Neural progenitor cell (in vitro differentiated cells): ENCODE measurements at regions not wholly inside any gene's neighbourhood (a gene's known extent, or its start where the extent isn't known, plus 50 kb on each side); places are given as distances from the start of the nearest gene placed in this dataset.

ENCODE experiments used
- DNase-seq: peaks from one replicate; pipeline ENCODE4 v3.0.0-alpha.2; 2016; ENCODE audit warnings: low spot score
- H2AFZ ChIP-seq: fragments of 200-600 bp; sonication (generic); replicated peaks from 2 replicates; pipeline ENCODE4 v1.6.1; 2016; ENCODE audit warnings: antibody characterized with exemption
- H3F3A ChIP-seq: fragments of 200-600 bp; sonication (generic); 2 replicates; pipeline ENCODE4 v1.6.1; 2016; ENCODE audit warnings: antibody characterized with exemption, low read depth
- H3K27ac ChIP-seq: fragments of 200-600 bp; sonication (generic); 2 replicates; pipeline ENCODE4 v1.5.1; 2016; ENCODE audit warnings: mild to moderate bottlenecking
- H3K27me3 ChIP-seq: fragments of 200-600 bp; sonication (generic); 2 replicates; pipeline ENCODE4 v1.6.1; 2016; ENCODE audit warnings: mild to moderate bottlenecking, moderate library complexity
- H3K36me3 ChIP-seq: fragments of 200-600 bp; sonication (generic); 2 replicates; pipeline ENCODE4 v1.5.1; 2016
- H3K4me1 ChIP-seq: fragments of 200-600 bp; sonication (generic); 2 replicates; pipeline ENCODE4 v1.6.1; 2016; ENCODE audit warnings: mixed run types
- H3K4me2 ChIP-seq: fragments of 200-600 bp; sonication (generic); 2 replicates; pipeline ENCODE4 v1.6.1; 2016
- H3K4me3 ChIP-seq: fragments of 200-600 bp; sonication (generic); 2 replicates; pipeline ENCODE4 v1.5.1; 2016
- H3K79me2 ChIP-seq: fragments of 200-600 bp; sonication (generic); 2 replicates; pipeline ENCODE4 v1.6.1; 2016; ENCODE audit warnings: low read depth
- H3K9ac ChIP-seq: fragments of 200-600 bp; sonication (generic); 2 replicates; pipeline ENCODE4 v1.6.1; 2016
- H3K9me3 ChIP-seq: fragments of 200-600 bp; sonication (generic); 2 replicates; pipeline ENCODE4 v1.5.1; 2016; ENCODE audit warnings: low read depth
- H4K20me1 ChIP-seq: fragments of 200-600 bp; sonication (generic); 2 replicates; pipeline ENCODE4 v1.6.1; 2016; ENCODE audit warnings: low read depth
- H3K27ac Mint-ChIP-seq: 3 replicates; pipeline ENCODE4 v1.8.0; 2021; ENCODE audit warnings: mixed read lengths
- H3K27me3 Mint-ChIP-seq: 2 replicates; pipeline ENCODE4 v1.8.0; 2022; ENCODE audit warnings: low read depth, mild to moderate bottlenecking, inconsistent platforms, moderate library complexity, mixed read lengths; ENCODE audit not compliant: insufficient read depth
- H3K36me3 Mint-ChIP-seq: 3 replicates; pipeline ENCODE4 v1.8.0; 2021; ENCODE audit warnings: mixed read lengths
- H3K4me1 Mint-ChIP-seq: 3 replicates; pipeline ENCODE4 v1.8.0; 2021; ENCODE audit warnings: mixed read lengths
- H3K4me3 Mint-ChIP-seq: 3 replicates; pipeline ENCODE4 v1.8.0; 2021; ENCODE audit warnings: mild to moderate bottlenecking, moderate library complexity, mixed read lengths
- H3K9me3 Mint-ChIP-seq: 3 replicates; pipeline ENCODE4 v1.8.0; 2020; ENCODE audit warnings: mixed read lengths
- EZH2 ChIP-seq: fragments of 200-600 bp; sonication (generic); IDR thresholded peaks from 2 replicates; pipeline ENCODE4 v1.6.1; 2017; ENCODE audit warnings: antibody characterized with exemption, mild to moderate bottlenecking, moderate library complexity
- EZH2phosphoT487 ChIP-seq: fragments of 200-600 bp; sonication (generic); IDR thresholded peaks from 2 replicates; pipeline ENCODE4 v1.6.1; 2017; ENCODE audit warnings: antibody characterized with exemption
- TF ChIP-seq, protein P1 (sequence below): fragments of 200-600 bp; sonication (generic); IDR thresholded peaks from 2 replicates; pipeline ENCODE4 v1.5.1; 2017; ENCODE audit warnings: antibody characterized with exemption, mild to moderate bottlenecking

DNA sequence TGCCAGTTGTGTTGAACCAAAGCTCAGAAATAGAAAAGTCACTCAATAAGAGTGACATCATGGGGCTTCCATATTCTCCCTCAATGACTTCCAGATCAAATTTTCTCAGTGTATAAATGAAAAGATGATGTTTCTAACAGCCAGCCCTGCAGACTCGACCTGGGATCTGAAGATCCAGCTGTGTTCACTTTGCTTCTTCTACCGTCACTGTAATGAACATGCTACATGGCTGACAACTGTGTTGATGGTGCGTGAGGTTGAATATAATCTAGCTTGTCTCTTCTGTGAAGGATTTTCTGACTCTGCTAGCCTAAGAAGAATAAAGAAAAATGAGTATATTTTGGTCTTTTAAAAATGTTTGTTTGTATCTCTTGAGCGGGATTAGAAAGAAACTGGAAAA is 577.8 kb downstream of the ETNK1 start:
- H3K27ac Mint-ChIP-seq = no peak overlapping the region
- H3K27me3 Mint-ChIP-seq = peaks cover 4% of the 10 kb centered on the region

DNA sequence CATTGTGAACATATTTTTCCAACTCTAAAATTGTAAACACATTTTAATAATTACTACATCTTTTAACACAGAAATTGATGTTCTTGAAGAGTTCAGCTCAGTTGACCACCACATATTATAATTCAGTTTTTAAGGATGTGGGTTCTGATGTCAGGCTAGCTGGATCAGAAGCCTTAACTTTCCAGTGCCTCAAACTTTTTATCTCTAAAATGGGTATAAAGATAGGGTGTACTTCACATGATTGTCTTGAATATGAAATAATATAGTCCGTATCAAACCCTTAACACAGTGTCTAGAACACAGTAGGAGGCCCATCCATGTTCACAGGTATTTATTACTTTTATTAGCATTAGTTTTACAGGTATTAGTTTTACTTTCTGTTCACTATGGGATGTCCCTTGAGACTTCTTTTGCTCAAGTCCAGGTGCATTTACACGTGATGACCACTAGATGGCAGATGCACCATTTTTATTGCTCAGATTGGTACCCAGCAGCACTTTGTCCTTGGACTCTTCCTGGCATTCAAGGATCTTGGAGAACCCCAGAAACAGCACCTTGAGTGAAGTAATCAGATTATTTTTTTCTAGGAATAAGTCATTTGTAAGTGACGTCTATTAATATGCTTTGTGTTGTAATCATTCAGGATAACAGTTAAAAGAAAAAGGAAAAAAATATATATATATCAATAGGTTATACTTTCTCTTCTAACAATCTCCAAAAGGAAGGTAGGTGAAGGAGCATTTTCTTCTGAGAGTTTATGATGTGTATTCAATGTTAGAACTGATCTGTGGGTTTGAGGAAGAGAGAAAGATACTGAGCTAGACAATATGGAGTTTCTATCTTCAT is 580.2 kb downstream of the ETNK1 start:
- peaks cover 5% of the 10 kb centered on the region for H3F3A ChIP-seq
- Mint-ChIP-seq H3K36me3 (no peaks in the 10 kb centered on the region), H3K27ac (no peak overlapping the region)

More for the DNA sequence above, 577.8 kb downstream of the ETNK1 start:
- Histone ChIP-seq H3K4me2 (no peak overlapping the region), H3K79me2 (no peaks in the 10 kb centered on the region), H3K4me3 (no peak overlapping the region), H3F3A (peaks cover 2% of the 10 kb centered on the region), H3K27ac (no peak overlapping the region), H3K36me3 (no peaks in the 10 kb centered on the region), H3K27me3 (no peaks in the 10 kb centered on the region), H3K9ac (no peak overlapping the region), H4K20me1 (no peaks in the 10 kb centered on the region), H3K4me1 (peaks cover 5% of the 10 kb centered on the region), H3K9me3 (no peaks in the 10 kb centered on the region), H2AFZ (no peak overlapping the region)
- H3K9me3 Mint-ChIP-seq = peaks cover 8% of the 10 kb centered on the region
- no peak for DNase-seq
- H3K4me3 Mint-ChIP-seq = no peak overlapping the region
- no peaks in the 10 kb centered on the region for H3K4me1 Mint-ChIP-seq
- H3K36me3 Mint-ChIP-seq = no peaks in the 10 kb centered on the region
- no peak for TF ChIP-seq EZH2phosphoT487
- no peak for TF ChIP-seq EZH2

DNA sequence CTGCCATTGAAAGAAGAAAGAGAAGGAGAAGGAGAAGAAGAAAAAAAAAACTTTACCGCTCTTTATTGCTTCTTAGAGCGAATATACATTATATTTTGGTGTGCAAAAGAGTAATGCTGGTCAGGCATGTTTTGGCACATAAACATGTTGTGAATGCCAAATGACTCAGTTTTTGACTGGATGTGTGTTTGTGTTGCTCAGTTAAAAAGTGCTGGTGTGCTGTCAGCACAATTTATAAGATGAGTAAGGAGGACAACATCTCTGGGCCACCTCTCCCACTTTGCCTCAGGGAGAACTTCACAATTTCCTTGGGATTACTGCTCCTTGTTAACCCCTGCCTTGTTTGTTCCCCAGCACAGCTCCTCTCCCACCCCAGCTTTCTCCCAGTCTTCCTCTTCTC is 584.8 kb downstream of the ETNK1 start:
- Histone ChIP-seq H3K9me3 (no peaks in the 10 kb centered on the region), H3K27ac (no peak overlapping the region), H3K79me2 (no peaks in the 10 kb centered on the region), H4K20me1 (no peaks in the 10 kb centered on the region), H3F3A (peaks cover 5% of the 10 kb centered on the region), H3K36me3 (no peaks in the 10 kb centered on the region), H3K27me3 (no peaks in the 10 kb centered on the region), H2AFZ (no peak overlapping the region), H3K9ac (no peak overlapping the region), H3K4me3 (no peak overlapping the region), H3K4me1 (peaks cover 10% of the 10 kb centered on the region), H3K4me2 (no peak overlapping the region)
- Mint-ChIP-seq H3K27me3 (peaks cover 4% of the 10 kb centered on the region), H3K36me3 (no peaks in the 10 kb centered on the region), H3K4me3 (no peak overlapping the region), H3K9me3 (peaks cover 4% of the 10 kb centered on the region), H3K27ac (no peak overlapping the region), H3K4me1 (no peaks in the 10 kb centered on the region)
- DNase-seq = no peak
- TF ChIP-seq EZH2 (no peak), EZH2phosphoT487 (no peak)
- TF ChIP-seq, protein P1, sequence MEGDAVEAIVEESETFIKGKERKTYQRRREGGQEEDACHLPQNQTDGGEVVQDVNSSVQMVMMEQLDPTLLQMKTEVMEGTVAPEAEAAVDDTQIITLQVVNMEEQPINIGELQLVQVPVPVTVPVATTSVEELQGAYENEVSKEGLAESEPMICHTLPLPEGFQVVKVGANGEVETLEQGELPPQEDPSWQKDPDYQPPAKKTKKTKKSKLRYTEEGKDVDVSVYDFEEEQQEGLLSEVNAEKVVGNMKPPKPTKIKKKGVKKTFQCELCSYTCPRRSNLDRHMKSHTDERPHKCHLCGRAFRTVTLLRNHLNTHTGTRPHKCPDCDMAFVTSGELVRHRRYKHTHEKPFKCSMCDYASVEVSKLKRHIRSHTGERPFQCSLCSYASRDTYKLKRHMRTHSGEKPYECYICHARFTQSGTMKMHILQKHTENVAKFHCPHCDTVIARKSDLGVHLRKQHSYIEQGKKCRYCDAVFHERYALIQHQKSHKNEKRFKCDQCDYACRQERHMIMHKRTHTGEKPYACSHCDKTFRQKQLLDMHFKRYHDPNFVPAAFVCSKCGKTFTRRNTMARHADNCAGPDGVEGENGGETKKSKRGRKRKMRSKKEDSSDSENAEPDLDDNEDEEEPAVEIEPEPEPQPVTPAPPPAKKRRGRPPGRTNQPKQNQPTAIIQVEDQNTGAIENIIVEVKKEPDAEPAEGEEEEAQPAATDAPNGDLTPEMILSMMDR = no peak

More for the DNA sequence above, 580.2 kb downstream of the ETNK1 start:
- no peaks in the 10 kb centered on the region for H3K9me3 ChIP-seq
- Mint-ChIP-seq H3K4me1 (no peaks in the 10 kb centered on the region), H3K27me3 (peaks cover 4% of the 10 kb centered on the region), H3K4me3 (no peak overlapping the region), H3K9me3 (peaks cover 6% of the 10 kb centered on the region)
- H3K4me2 ChIP-seq = no peak overlapping the region
- no peaks in the 10 kb centered on the region for H3K27me3 ChIP-seq
- no peak overlapping the region for H2AFZ ChIP-seq
- no peak for TF ChIP-seq EZH2
- TF ChIP-seq, protein P1 = peak; percentile 97
- no peak overlapping the region for H3K27ac ChIP-seq
- H3K36me3 ChIP-seq = no peaks in the 10 kb centered on the region
- DNase-seq = peak; percentile 45
- H3K79me2 ChIP-seq = no peaks in the 10 kb centered on the region
- H3K4me3 ChIP-seq = no peak overlapping the region
- H3K9ac ChIP-seq = no peak overlapping the region
- H4K20me1 ChIP-seq = no peaks in the 10 kb centered on the region
- peaks cover 10% of the 10 kb centered on the region for H3K4me1 ChIP-seq

DNA sequence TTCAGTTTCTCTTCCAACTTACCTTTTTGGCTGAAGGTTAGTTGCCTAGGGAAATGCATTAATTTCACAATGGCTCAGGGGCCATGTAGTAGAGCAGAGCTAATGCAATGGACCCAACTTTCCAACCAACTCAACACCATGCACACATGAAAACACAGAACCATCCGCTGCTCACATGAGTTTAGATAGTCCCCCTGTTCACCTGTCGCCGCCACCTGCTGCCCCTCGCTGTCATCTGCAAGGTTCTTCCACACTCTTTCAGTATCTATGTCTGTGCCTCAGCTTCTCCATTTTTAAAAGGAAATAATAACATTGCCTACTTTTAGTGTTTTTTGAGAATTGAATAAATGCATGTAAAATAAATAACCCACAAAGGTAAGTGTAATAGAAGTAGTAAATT is 585.6 kb downstream of the ETNK1 start:
- Mint-ChIP-seq H3K36me3 (no peaks in the 10 kb centered on the region), H3K4me1 (no peaks in the 10 kb centered on the region), H3K4me3 (no peak overlapping the region), H3K27me3 (peaks cover 3% of the 10 kb centered on the region), H3K9me3 (peaks cover 6% of the 10 kb centered on the region), H3K27ac (no peak overlapping the region)
- no peak overlapping the region for H2AFZ ChIP-seq
- no peaks in the 10 kb centered on the region for H4K20me1 ChIP-seq
- H3K36me3 ChIP-seq = no peaks in the 10 kb centered on the region
- no peaks in the 10 kb centered on the region for H3K9me3 ChIP-seq
- H3K4me1 ChIP-seq = peaks cover 10% of the 10 kb centered on the region
- TF ChIP-seq EZH2phosphoT487 = no peak
- TF ChIP-seq EZH2 = no peak
- TF ChIP-seq, protein P1 = no peak
- H3K4me3 ChIP-seq = no peak overlapping the region
- no peaks in the 10 kb centered on the region for H3K79me2 ChIP-seq
- H3K27me3 ChIP-seq = no peaks in the 10 kb centered on the region
- no peak overlapping the region for H3K4me2 ChIP-seq
- H3K9ac ChIP-seq = no peak overlapping the region
- no peak for DNase-seq
- peaks cover 5% of the 10 kb centered on the region for H3F3A ChIP-seq
- H3K27ac ChIP-seq = no peak overlapping the region
